SK-N-MC (cell line): ENCODE measurements at regions not wholly inside any gene's neighbourhood (a gene's known extent, or its start where the extent isn't known, plus 50 kb on each side); places are given as distances from the start of the nearest gene placed in this dataset.

Source experiments
- DNase-seq: peaks from one replicate; pipeline ENCODE4 v3.0.0-alpha.2; 2011; ENCODE audit warnings: low read depth, low spot score
- H3K27ac ChIP-seq: fragments of 200-600 bp; sonication (generic); 2 replicates; pipeline ENCODE4 v1.5.1; 2016; ENCODE audit warnings: mixed run types
- H3K36me3 ChIP-seq: fragments of 200-600 bp; sonication (generic); 2 replicates; pipeline ENCODE4 v1.6.1; 2017; ENCODE audit warnings: antibody characterized with exemption, low read length, mixed read lengths; ENCODE audit not compliant: insufficient read depth
- H3K4me3 ChIP-seq: fragments of 200-600 bp; sonication (generic); 2 replicates; pipeline ENCODE4 v1.5.1; 2016
- H3K9ac ChIP-seq: fragments of 200-600 bp; sonication (generic); 2 replicates; pipeline ENCODE4 v1.8.0; 2017; ENCODE audit warnings: mixed run types, mixed read lengths; ENCODE audit not compliant: insufficient read length
- H3K9me3 ChIP-seq: fragments of 200-600 bp; sonication (generic); 2 replicates; pipeline ENCODE4 v1.6.1; 2017; ENCODE audit warnings: low read depth, mild to moderate bottlenecking, antibody characterized with exemption, low read length, moderate library complexity, mixed read lengths
- EZH2 ChIP-seq: fragments of 200-600 bp; sonication (generic); IDR thresholded peaks from one replicate; pipeline ENCODE4 v1.6.1; 2017; ENCODE audit warnings: antibody characterized with exemption
- FOXP2 ChIP-seq: optimal IDR thresholded peaks from 2 replicates; pipeline ENCODE3; 2011; ENCODE audit warnings: mild to moderate bottlenecking, moderate library complexity; ENCODE audit not compliant: insufficient read depth; ENCODE audit errors: extremely low read length, control extremely low read depth
- POLR2AphosphoS5 ChIP-seq: IDR thresholded peaks from 2 replicates; pipeline ENCODE4 v1.6.1; 2012; ENCODE audit warnings: mild to moderate bottlenecking, low read depth, low read length, borderline replicate concordance

DNA sequence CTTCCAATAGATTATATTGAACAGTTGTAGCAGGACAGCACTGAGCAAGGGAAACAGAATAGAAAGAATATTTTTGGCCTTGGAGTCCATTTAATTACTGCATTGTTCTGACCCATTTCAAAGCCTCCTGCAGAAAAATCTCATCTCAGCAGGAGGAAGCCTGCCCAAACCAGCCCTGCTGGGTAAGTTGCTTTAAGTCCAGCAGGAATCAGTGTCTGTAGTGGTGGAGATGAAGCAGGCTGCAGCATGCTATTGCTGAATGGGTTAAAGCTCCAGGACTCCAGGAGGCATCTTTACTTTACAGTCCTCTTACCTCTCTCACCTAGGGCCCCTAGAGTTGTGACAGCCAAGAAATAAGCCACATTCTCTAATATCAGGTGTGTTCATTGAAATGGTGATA is 380.3 kb upstream of the THBS1 start:
- Histone ChIP-seq H3K9ac (no peak overlapping the region), H3K4me3 (no peak overlapping the region), H3K9me3 (no peaks in the 10 kb centered on the region), H3K36me3 (no peaks in the 10 kb centered on the region), H3K27ac (no peak overlapping the region)
- no peak for DNase-seq
- no peak for TF ChIP-seq EZH2
- TF ChIP-seq FOXP2, result no peak
- TF ChIP-seq POLR2AphosphoS5, result no peak

GRCh38 chr15:39202641-39203040 is 378.2 kb upstream of the THBS1 start:
- H3K27ac ChIP-seq, result no peak overlapping the region
- H3K9me3 ChIP-seq, result no peaks in the 10 kb centered on the region
- H3K9ac ChIP-seq, result no peak overlapping the region
- no peak for TF ChIP-seq FOXP2
- TF ChIP-seq EZH2, result no peak
- TF ChIP-seq POLR2AphosphoS5, result no peak
- DNase-seq, result no peak
- no peak overlapping the region for H3K4me3 ChIP-seq
- no peaks in the 10 kb centered on the region for H3K36me3 ChIP-seq

- Histone ChIP-seq H3K36me3 (no peaks in the 10 kb centered on the region), H3K4me3 (no peak overlapping the region), H3K9ac (no peak overlapping the region), H3K9me3 (no peaks in the 10 kb centered on the region), H3K27ac (no peak overlapping the region)
- TF ChIP-seq POLR2AphosphoS5, result no peak
- TF ChIP-seq FOXP2, result no peak
- no peak for TF ChIP-seq EZH2
- DNase-seq, result no peak
Observed at GRCh38 chr15:39204031-39204430, 376.8 kb upstream of the THBS1 start.

GRCh38 chr15:39205081-39205480 is 375.8 kb upstream of the THBS1 start:
- TF ChIP-seq FOXP2 (no peak), POLR2AphosphoS5 (no peak), EZH2 (no peak)
- Histone ChIP-seq H3K27ac (no peak overlapping the region), H3K4me3 (no peak overlapping the region), H3K9me3 (no peaks in the 10 kb centered on the region), H3K36me3 (no peaks in the 10 kb centered on the region), H3K9ac (no peak overlapping the region)
- DNase-seq, result no peak

DNA sequence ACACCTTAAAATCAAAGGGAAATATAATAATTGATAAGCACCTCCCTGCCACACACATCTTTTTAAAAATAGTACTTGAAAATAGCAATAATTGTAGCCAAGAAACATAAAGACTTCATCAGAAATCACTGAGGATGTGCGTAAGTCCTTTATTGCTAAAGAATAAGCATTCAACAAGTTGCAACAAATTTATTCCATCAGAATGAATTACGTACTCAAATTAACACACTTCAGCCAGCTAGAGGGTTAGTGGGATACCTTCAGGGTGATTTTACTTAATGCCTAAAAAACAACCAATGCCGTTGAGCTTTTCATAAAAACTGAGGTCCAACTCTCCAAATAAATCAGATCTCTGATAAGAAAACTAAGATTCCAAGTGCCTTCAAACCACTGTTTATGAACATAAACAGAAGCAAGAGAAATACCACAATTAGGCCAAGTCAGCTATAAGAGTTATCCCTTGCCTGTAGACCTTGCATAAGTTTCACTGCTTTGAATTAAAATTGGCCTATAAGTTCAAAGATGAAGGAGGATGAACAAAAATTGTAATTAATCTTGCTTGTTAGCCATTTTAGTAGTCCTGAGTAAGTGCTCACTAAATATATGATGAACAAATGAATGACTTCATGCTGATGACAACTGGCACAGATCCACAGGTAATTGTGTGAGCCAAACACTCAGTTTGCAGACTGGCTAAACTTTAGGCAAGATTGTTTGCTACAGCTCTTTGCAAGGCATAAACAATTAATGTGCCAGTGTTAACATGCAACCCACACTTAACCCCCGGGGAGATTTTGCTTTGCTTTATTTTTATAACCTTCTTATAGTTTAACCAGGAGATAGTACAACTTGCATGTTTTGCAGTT is 375.1 kb upstream of the THBS1 start:
- TF ChIP-seq EZH2 (no peak), FOXP2 (no peak), POLR2AphosphoS5 (no peak)
- no peak overlapping the region for H3K4me3 ChIP-seq
- no peak for DNase-seq
- no peak overlapping the region for H3K27ac ChIP-seq
- no peak overlapping the region for H3K9ac ChIP-seq
- no peaks in the 10 kb centered on the region for H3K9me3 ChIP-seq
- H3K36me3 ChIP-seq, result no peaks in the 10 kb centered on the region

- no peak overlapping the region for H3K4me3 ChIP-seq
- no peak overlapping the region for H3K9ac ChIP-seq
- no peaks in the 10 kb centered on the region for H3K9me3 ChIP-seq
- TF ChIP-seq EZH2 (no peak), FOXP2 (no peak), POLR2AphosphoS5 (no peak)
- no peak overlapping the region for H3K27ac ChIP-seq
- no peaks in the 10 kb centered on the region for H3K36me3 ChIP-seq
- no peak for DNase-seq
Observed at GRCh38 chr15:39207532-39208115, 373.3 kb upstream of the THBS1 start.

GRCh38 chr15:39208187-39208586 is 372.7 kb upstream of the THBS1 start:
- no peak overlapping the region for H3K27ac ChIP-seq
- H3K4me3 ChIP-seq, result no peak overlapping the region
- DNase-seq, result no peak
- no peak for TF ChIP-seq POLR2AphosphoS5
- no peak overlapping the region for H3K9ac ChIP-seq
- H3K36me3 ChIP-seq, result no peaks in the 10 kb centered on the region
- H3K9me3 ChIP-seq, result no peaks in the 10 kb centered on the region

- H3K4me3 ChIP-seq, result no peak overlapping the region
- TF ChIP-seq FOXP2 (no peak), EZH2 (no peak), POLR2AphosphoS5 (no peak)
- no peaks in the 10 kb centered on the region for H3K9me3 ChIP-seq
- no peaks in the 10 kb centered on the region for H3K36me3 ChIP-seq
- no peak overlapping the region for H3K27ac ChIP-seq
- no peak overlapping the region for H3K9ac ChIP-seq
- DNase-seq, result no peak
Observed at GRCh38 chr15:39209548-39210211, 371.2 kb upstream of the THBS1 start.
